RKO (cell line): ENCODE measurements at regions not wholly inside any gene's neighbourhood (a gene's known extent, or its start where the extent isn't known, plus 50 kb on each side); places are given as distances from the start of the nearest gene placed in this dataset.
"Not testable (repeated sequence)": the region's sequence is repeated elsewhere in the genome, so short reads cannot be mapped to it uniquely, and the experiment has no call there.

Experiments used
- DNase-seq: peaks from one replicate; pipeline ENCODE4 v3.0.0-alpha.2; 2016; ENCODE audit warnings: low spot score

- DNase-seq = no peak
Measured at GRCh38 chr1:187631984-187632383, 803.2 kb downstream of the PLA2G4A start.

GRCh38 chr1:187634940-187635339, 806.2 kb downstream of the PLA2G4A start:
- DNase-seq = no peak

GRCh38 chr1:187638733-187639434, 810.1 kb downstream of the PLA2G4A start:
- DNase-seq = no peak

- no peak for DNase-seq
Measured at GRCh38 chr1:187641015-187641414, 812.3 kb downstream of the PLA2G4A start.

GRCh38 chr1:187641463-187641862, 812.7 kb downstream of the PLA2G4A start:
- DNase-seq = no peak

GRCh38 chr1:187641907-187642306, 813.2 kb downstream of the PLA2G4A start:
- DNase-seq = no peak

- no peak for DNase-seq
Measured at GRCh38 chr1:187645651-187646050, 816.9 kb downstream of the PLA2G4A start.

- DNase-seq = no peak
Measured at GRCh38 chr1:187646536-187647107, 817.9 kb downstream of the PLA2G4A start.

- DNase-seq = no peak
Measured at GRCh38 chr1:187648091-187648490, 819.3 kb downstream of the PLA2G4A start.

GRCh38 chr1:187654635-187655034, 825.9 kb downstream of the PLA2G4A start:
- no peak for DNase-seq

GRCh38 chr1:187655104-187655503, 826.4 kb downstream of the PLA2G4A start:
- peak; percentile 5 for DNase-seq

GRCh38 chr1:187665483-187665882, 836.7 kb downstream of the PLA2G4A start:
- no peak for DNase-seq

GRCh38 chr1:187680823-187681222, 852.1 kb downstream of the PLA2G4A start:
- no peak for DNase-seq

GRCh38 chr1:187682112-187682511, 853.4 kb downstream of the PLA2G4A start:
- no peak for DNase-seq

- DNase-seq = peak; percentile 12
Measured at GRCh38 chr1:187685333-187685732, 856.6 kb downstream of the PLA2G4A start.

- no peak for DNase-seq
Measured at GRCh38 chr1:187689129-187689528, 860.4 kb downstream of the PLA2G4A start.

GRCh38 chr1:187691439-187691838, 862.7 kb downstream of the PLA2G4A start:
- DNase-seq = peak; percentile 80

- DNase-seq = no peak
Measured at GRCh38 chr1:187692799-187693198, 864.0 kb downstream of the PLA2G4A start.

GRCh38 chr1:187696073-187696472, 867.3 kb downstream of the PLA2G4A start:
- DNase-seq = no peak

- DNase-seq = not testable (repeated sequence)
Measured at GRCh38 chr1:187703138-187704130, 874.7 kb downstream of the PLA2G4A start.

- DNase-seq = no peak
Measured at GRCh38 chr1:187714470-187714869, 885.7 kb downstream of the PLA2G4A start.

- no peak for DNase-seq
Measured at GRCh38 chr1:187715483-187715882, 886.7 kb downstream of the PLA2G4A start.

GRCh38 chr1:187716160-187716559, 887.4 kb downstream of the PLA2G4A start:
- DNase-seq = no peak
